ENCODE measurements at regions not wholly inside any gene's neighbourhood (a gene's known extent, or its start where the extent isn't known, plus 50 kb on each side); places are given as distances from the start of the nearest gene placed in this dataset.
"Not testable (repeated sequence)": the region's sequence is repeated elsewhere in the genome, so short reads cannot be mapped to it uniquely, and the experiment has no call there.

DNA sequence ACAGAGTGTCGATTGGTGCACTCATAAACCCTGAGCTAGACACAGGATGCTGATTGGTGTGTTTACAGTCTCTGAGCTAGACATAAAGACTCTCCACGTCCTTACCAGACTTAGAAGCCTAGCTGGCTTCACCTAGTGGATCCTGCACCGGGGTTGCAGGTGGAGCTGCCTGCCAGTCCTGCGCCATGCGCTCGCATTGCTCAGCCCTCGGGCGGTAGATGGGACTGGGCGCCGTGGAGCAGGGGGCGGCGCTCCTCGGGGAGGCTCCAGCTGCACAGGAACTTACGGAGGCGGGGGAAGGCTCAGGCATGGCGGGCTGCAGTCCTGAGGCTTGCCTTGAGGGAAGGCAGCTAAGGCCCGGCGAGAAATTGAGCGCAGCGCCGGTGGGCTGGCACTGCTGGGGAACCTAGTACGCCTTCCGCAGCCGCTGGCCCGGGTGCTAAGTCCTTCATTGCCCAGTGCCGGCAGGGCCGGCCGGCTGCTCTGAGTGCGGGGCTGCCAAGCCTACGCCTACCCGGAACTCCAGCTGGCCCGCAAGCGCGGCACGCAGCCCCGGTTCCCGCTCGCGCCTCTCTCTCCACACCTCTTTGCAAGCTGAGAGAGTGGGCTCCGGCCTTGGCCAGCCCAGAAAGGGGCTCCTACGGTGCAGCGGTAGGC lies 78.5 kb upstream of the AMZ2 start:
- not testable (repeated sequence) for TF ChIP-seq POLR2A, POLR2AphosphoS5, EP300 (IDR thresholded peaks at IDR 0.05)
- TF ChIP-seq, protein P1, sequence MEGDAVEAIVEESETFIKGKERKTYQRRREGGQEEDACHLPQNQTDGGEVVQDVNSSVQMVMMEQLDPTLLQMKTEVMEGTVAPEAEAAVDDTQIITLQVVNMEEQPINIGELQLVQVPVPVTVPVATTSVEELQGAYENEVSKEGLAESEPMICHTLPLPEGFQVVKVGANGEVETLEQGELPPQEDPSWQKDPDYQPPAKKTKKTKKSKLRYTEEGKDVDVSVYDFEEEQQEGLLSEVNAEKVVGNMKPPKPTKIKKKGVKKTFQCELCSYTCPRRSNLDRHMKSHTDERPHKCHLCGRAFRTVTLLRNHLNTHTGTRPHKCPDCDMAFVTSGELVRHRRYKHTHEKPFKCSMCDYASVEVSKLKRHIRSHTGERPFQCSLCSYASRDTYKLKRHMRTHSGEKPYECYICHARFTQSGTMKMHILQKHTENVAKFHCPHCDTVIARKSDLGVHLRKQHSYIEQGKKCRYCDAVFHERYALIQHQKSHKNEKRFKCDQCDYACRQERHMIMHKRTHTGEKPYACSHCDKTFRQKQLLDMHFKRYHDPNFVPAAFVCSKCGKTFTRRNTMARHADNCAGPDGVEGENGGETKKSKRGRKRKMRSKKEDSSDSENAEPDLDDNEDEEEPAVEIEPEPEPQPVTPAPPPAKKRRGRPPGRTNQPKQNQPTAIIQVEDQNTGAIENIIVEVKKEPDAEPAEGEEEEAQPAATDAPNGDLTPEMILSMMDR (IDR thresholded peaks at IDR 0.05), result not testable (repeated sequence)
